OCI-LY7 (cell line): ENCODE measurements at regions not wholly inside any gene's neighbourhood (a gene's known extent, or its start where the extent isn't known, plus 50 kb on each side); places are given as distances from the start of the nearest gene placed in this dataset.

Source experiments
- CTCF ChIP-seq: fragments of 200-600 bp; sonication (generic); conservative IDR thresholded peaks from 2 replicates; pipeline ENCODE4 v1.5.1; 2014; ENCODE audit warnings: mild to moderate bottlenecking, antibody characterized with exemption, low read length, moderate library complexity, mixed read lengths
- EZH2phosphoT487 ChIP-seq: fragments of 200-600 bp; sonication (generic); IDR thresholded peaks from 2 replicates; pipeline ENCODE4 v1.6.1; 2018; ENCODE audit warnings: low read depth, borderline replicate concordance, mild to moderate bottlenecking, mixed run types, antibody characterized with exemption, low read length, moderate library complexity, mixed read lengths

GRCh38 chr3:104788807-104789206 lies 577.9 kb upstream of the ALCAM start:
- TF ChIP-seq CTCF (no peak), EZH2phosphoT487 (no peak)
